ENCODE measurements at regions not wholly inside any gene's neighbourhood (a gene's known extent, or its start where the extent isn't known, plus 50 kb on each side); places are given as distances from the start of the nearest gene placed in this dataset.

DNA sequence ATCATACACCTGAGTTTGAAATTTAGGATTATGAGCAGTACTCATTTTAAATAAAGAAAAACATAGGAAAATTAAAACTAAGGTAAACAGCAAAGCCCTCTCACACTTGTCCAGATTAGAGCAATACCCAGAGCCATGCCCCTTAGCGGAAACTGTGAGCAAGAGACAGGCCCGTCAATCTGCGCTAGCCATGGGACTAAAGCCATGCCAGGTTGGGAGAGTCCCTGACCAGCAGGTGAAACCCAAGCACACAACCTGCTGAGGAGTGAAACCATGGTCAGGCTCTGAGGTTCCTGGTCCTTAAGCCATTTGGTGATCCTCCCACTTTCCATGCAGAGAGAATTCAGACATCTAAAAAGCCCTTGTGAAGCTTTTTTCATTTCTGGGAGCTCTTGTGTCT, 494.3 kb downstream of the STK39 start:
- Histone ChIP-seq H3K27me3 (no peaks in the 10 kb centered on the region), H3K9me3 (no peaks in the 10 kb centered on the region), H3K27ac (no peak overlapping the region), H3K4me3 (no peak overlapping the region), H3K4me1 (ENCODE audit: insufficient read depth) (no peaks in the 10 kb centered on the region), H3K36me3 (no peaks in the 10 kb centered on the region)
- intact Hi-C loops (cut with DNase I) = no loop called here
- DNase-seq = no peak
- WGBS, 3 donors = 95 to 97% (median 97%) methylated on average over 3 of the region's 3 CpGs
- TF ChIP-seq, protein P1, sequence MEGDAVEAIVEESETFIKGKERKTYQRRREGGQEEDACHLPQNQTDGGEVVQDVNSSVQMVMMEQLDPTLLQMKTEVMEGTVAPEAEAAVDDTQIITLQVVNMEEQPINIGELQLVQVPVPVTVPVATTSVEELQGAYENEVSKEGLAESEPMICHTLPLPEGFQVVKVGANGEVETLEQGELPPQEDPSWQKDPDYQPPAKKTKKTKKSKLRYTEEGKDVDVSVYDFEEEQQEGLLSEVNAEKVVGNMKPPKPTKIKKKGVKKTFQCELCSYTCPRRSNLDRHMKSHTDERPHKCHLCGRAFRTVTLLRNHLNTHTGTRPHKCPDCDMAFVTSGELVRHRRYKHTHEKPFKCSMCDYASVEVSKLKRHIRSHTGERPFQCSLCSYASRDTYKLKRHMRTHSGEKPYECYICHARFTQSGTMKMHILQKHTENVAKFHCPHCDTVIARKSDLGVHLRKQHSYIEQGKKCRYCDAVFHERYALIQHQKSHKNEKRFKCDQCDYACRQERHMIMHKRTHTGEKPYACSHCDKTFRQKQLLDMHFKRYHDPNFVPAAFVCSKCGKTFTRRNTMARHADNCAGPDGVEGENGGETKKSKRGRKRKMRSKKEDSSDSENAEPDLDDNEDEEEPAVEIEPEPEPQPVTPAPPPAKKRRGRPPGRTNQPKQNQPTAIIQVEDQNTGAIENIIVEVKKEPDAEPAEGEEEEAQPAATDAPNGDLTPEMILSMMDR (IDR thresholded peaks at IDR 0.05) = no peak
- TF ChIP-seq EP300 (IDR thresholded peaks at IDR 0.05) (no peak), POLR2A (IDR thresholded peaks at IDR 0.05) (no peak)

DNA sequence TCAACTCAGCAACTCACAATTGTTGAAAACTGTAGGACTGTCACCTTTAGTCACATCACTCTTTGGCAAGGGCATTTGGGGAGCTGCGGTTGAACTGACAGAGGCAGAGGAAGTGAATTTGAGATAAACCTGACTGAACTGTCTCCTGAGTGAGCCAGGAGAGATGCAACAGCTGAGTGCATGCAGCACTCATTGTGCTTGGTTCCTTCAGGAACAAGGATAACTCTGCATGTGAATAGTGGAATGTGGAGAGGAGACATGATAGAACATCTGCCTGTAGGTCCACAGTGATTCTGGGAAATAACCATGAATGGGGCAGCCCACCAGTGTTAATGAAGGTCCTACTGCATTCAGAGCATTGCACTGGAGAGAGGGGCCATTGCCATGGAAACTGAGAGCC, 494.7 kb downstream of the STK39 start:
- Histone ChIP-seq H3K27ac (no peak overlapping the region), H3K27me3 (no peaks in the 10 kb centered on the region), H3K9me3 (no peaks in the 10 kb centered on the region), H3K4me3 (no peak overlapping the region), H3K36me3 (no peaks in the 10 kb centered on the region), H3K4me1 (ENCODE audit: insufficient read depth) (no peaks in the 10 kb centered on the region)
- DNase-seq = no peak
- TF ChIP-seq EP300 (IDR thresholded peaks at IDR 0.05) (no peak), POLR2A (IDR thresholded peaks at IDR 0.05) (no peak)
- TF ChIP-seq, protein P1 (IDR thresholded peaks at IDR 0.05) = no peak
- 13 to 26% (median 24%) methylated on average over 1 of the region's 1 CpG for WGBS, 3 donors
- intact Hi-C loops (cut with DNase I) = no loop called here

DNA sequence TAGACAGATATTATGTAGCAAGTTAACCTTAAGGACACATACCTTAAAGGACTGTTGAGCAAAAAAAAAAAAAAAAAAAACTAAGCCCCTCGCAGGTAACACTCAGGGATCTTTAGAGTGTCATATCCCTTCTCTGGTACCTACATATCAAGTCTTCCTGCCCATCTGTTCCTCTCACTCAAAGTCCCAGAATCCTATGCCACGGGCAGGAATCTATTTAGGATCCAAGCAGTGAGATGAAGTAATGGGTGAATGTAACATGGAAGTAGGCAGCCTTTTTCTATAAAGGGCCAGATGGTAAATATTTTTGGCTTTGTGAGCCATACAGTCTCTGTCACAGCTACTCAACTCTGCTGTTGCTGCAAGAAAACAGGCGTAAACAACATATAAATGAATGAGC, 496.7 kb downstream of the STK39 start:
- Histone ChIP-seq H3K36me3 (no peaks in the 10 kb centered on the region), H3K27me3 (no peaks in the 10 kb centered on the region)
- intact Hi-C loops (cut with DNase I) = no loop called here

DNA sequence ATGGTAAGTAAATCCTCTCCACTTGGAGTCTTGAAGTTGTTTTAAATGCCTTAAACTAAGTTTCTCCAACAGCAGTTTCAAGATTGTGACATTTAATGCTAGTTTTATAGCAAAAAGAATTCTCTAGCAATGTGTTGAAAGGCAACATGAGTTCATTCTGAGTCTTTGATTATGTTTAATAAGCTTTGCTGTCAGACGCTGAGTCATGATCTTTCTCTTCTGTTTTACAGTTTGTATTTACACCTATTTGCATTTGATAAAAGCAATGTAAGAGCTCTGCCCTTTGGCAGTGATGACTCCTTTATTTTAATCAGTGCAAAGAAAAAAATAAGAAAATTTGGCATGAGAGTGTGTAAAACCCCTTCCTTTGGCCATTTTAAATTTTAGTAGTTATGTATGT, 497.7 kb downstream of the STK39 start:
- Histone ChIP-seq H3K9me3 (no peaks in the 10 kb centered on the region), H3K4me3 (no peak overlapping the region), H3K36me3 (no peaks in the 10 kb centered on the region), H3K4me1 (ENCODE audit: insufficient read depth) (no peaks in the 10 kb centered on the region), H3K27ac (no peak overlapping the region), H3K27me3 (no peaks in the 10 kb centered on the region)
- DNase-seq = no peak
- TF ChIP-seq, protein P1 (IDR thresholded peaks at IDR 0.05) = no peak
- TF ChIP-seq POLR2A (IDR thresholded peaks at IDR 0.05) = no peak
- no peak for TF ChIP-seq EP300 (IDR thresholded peaks at IDR 0.05)
- intact Hi-C loops (cut with DNase I) = no loop called here
- 23 to 25% (median 24%) methylated on average over 1 of the region's 1 CpG for WGBS, 3 donors

More for the DNA sequence above, 496.7 kb downstream of the STK39 start:
- Histone ChIP-seq H3K27ac (no peak overlapping the region), H3K9me3 (no peaks in the 10 kb centered on the region), H3K4me3 (no peak overlapping the region), H3K4me1 (ENCODE audit: insufficient read depth) (no peaks in the 10 kb centered on the region)
- DNase-seq = no peak
- 86 to 95% (median 92%) methylated on average over 3 of the region's 3 CpGs for WGBS, 3 donors
- TF ChIP-seq, protein P1 (IDR thresholded peaks at IDR 0.05) = no peak
- TF ChIP-seq EP300 (IDR thresholded peaks at IDR 0.05) (no peak), POLR2A (IDR thresholded peaks at IDR 0.05) (no peak)

DNA sequence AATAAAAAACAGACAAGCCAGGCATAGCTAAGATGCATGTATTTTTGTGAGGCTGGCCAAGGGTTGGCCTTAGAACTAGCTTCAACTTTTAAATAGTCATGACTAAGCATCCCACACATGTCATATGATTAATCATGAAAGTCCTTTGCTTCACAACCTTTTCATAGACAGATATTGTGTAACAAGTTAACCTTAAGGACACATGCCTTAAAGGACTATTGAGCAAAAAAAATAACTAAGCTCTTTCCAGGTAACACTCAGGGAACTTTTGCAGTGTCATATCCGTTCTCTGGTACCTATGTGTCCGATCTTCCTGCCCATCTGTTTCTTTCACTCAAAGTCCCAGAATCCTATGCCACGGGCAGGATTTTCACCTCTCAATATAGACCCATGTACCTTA, 498.4 kb downstream of the STK39 start:
- DNase-seq = no peak
- H3K4me1 ChIP-seq (ENCODE audit: insufficient read depth) = no peaks in the 10 kb centered on the region
- intact Hi-C loops (cut with DNase I) = no loop called here
- no peaks in the 10 kb centered on the region for H3K36me3 ChIP-seq
- WGBS, 3 donors = 91 to 94% (median 93%) methylated on average over 3 of the region's 3 CpGs
- no peak overlapping the region for H3K27ac ChIP-seq
- H3K4me3 ChIP-seq = no peak overlapping the region
- TF ChIP-seq EP300 (IDR thresholded peaks at IDR 0.05) = no peak
- TF ChIP-seq, protein P1 (IDR thresholded peaks at IDR 0.05) = no peak
- no peak for TF ChIP-seq POLR2A (IDR thresholded peaks at IDR 0.05)
- H3K9me3 ChIP-seq = no peaks in the 10 kb centered on the region
- H3K27me3 ChIP-seq = no peaks in the 10 kb centered on the region
